ENCODE measurements at regions not wholly inside any gene's neighbourhood (a gene's known extent, or its start where the extent isn't known, plus 50 kb on each side); places are given as distances from the start of the nearest gene placed in this dataset.

GRCh38 chr20:33908336-33908735, 85.4 kb upstream of the RALY start:
- H2BK12ac ChIP-seq (ENCODE audit: low read length in 2 of 2), result no peak overlapping the region
- 25% methylated on average over 6 of the region's 6 CpGs for WGBS
- H4K8ac ChIP-seq (ENCODE audit: low read length), result no peak overlapping the region
- H2BK120ac ChIP-seq (ENCODE audit: low read depth, low read length), result peak overlapping the region; percentile 4
- no peak overlapping the region for H2AFZ ChIP-seq (ENCODE audit: low read depth, low read length)
- H3K27me3 ChIP-seq (ENCODE audit: control insufficient read depth in 1 of 2, insufficient read depth in 1 of 2, low read length in 2 of 2), result no peaks in the 10 kb centered on the region
- no peak overlapping the region for H3K4me3 ChIP-seq (ENCODE audit: insufficient read depth in 1 of 2, low read depth in 1 of 2, low read length in 2 of 2)
- H2BK15ac ChIP-seq (ENCODE audit: low read depth, poor library complexity, severe bottlenecking), result no peak overlapping the region
- DNase-seq, result peak; percentile 40
- no peak overlapping the region for H3K4ac ChIP-seq (ENCODE audit: low read depth in 1 of 2, low read length in 2 of 2)
- H3K4me1 ChIP-seq (ENCODE audit: control insufficient read depth, insufficient read depth, low read depth, low read length), result peaks cover 12% of the 10 kb centered on the region
- H3K79me1 ChIP-seq (replicated peaks; ENCODE audit: low read length, poor library complexity, severe bottlenecking), result no peaks in the 10 kb centered on the region
- H3K18ac ChIP-seq (ENCODE audit: low read depth in 1 of 2, low read length in 2 of 2), result peak overlapping the region; percentile 37 to 46
- no peak overlapping the region for H3K27ac ChIP-seq (ENCODE audit: low read length, poor library complexity, severe bottlenecking)
- H3K9me3 ChIP-seq (ENCODE audit: control insufficient read depth, low read length), result no peaks in the 10 kb centered on the region
- peak overlapping the region; percentile 35 for H4K91ac ChIP-seq (ENCODE audit: low read length)
- no peak overlapping the region for H2BK5ac ChIP-seq (ENCODE audit: low read depth, low read length, poor library complexity, severe bottlenecking)
- H3K4me2 ChIP-seq (ENCODE audit: low read length, poor library complexity, severe bottlenecking), result no peak overlapping the region
- no peak overlapping the region for H3K9ac ChIP-seq (ENCODE audit: low read length)
- no peaks in the 10 kb centered on the region for H3K36me3 ChIP-seq (ENCODE audit: control insufficient read depth in 1 of 2, insufficient read depth in 2 of 2, low read depth in 1 of 2, low read length in 2 of 2)
- no peak overlapping the region for H3K14ac ChIP-seq (ENCODE audit: low read length in 2 of 2)
- no peak overlapping the region for H2AK5ac ChIP-seq (ENCODE audit: low read length, severe bottlenecking)
- H3K23ac ChIP-seq (ENCODE audit: low read length in 2 of 2), result no peak overlapping the region

- no peak overlapping the region for H3K4me3 ChIP-seq (ENCODE audit: insufficient read depth in 1 of 2, low read depth in 1 of 2, low read length in 2 of 2)
- H2AFZ ChIP-seq (ENCODE audit: low read depth, low read length), result no peak overlapping the region
- 100% methylated on average over 4 of the region's 6 CpGs for WGBS
- H3K23ac ChIP-seq (ENCODE audit: low read length in 2 of 2), result no peak overlapping the region
- no peak overlapping the region for H3K27ac ChIP-seq (ENCODE audit: low read length, poor library complexity, severe bottlenecking)
- no peak overlapping the region for H2AK5ac ChIP-seq (ENCODE audit: low read length, severe bottlenecking)
- H4K8ac ChIP-seq (ENCODE audit: low read length), result no peak overlapping the region
- H3K79me1 ChIP-seq (replicated peaks; ENCODE audit: low read length, poor library complexity, severe bottlenecking), result no peaks in the 10 kb centered on the region
- no peak overlapping the region for H2BK12ac ChIP-seq (ENCODE audit: low read length in 2 of 2)
- no peak for DNase-seq
- no peak overlapping the region for H3K4me2 ChIP-seq (ENCODE audit: low read length, poor library complexity, severe bottlenecking)
- no peaks in the 10 kb centered on the region for H3K27me3 ChIP-seq (ENCODE audit: control insufficient read depth in 1 of 2, insufficient read depth in 1 of 2, low read length in 2 of 2)
- H3K18ac ChIP-seq (ENCODE audit: low read depth in 1 of 2, low read length in 2 of 2), result peak overlapping the region in 1 of 2 experiments; percentile 37
- H2BK5ac ChIP-seq (ENCODE audit: low read depth, low read length, poor library complexity, severe bottlenecking), result no peak overlapping the region
- H4K91ac ChIP-seq (ENCODE audit: low read length), result no peak overlapping the region
- H3K4ac ChIP-seq (ENCODE audit: low read depth in 1 of 2, low read length in 2 of 2), result peak overlapping the region in 1 of 2 experiments; percentile 41
- no peaks in the 10 kb centered on the region for H3K9me3 ChIP-seq (ENCODE audit: control insufficient read depth, low read length)
- no peak overlapping the region for H3K9ac ChIP-seq (ENCODE audit: low read length)
- no peak overlapping the region for H2BK120ac ChIP-seq (ENCODE audit: low read depth, low read length)
- H2BK15ac ChIP-seq (ENCODE audit: low read depth, poor library complexity, severe bottlenecking), result no peak overlapping the region
- peaks cover 12% of the 10 kb centered on the region for H3K4me1 ChIP-seq (ENCODE audit: control insufficient read depth, insufficient read depth, low read depth, low read length)
- no peaks in the 10 kb centered on the region for H3K36me3 ChIP-seq (ENCODE audit: control insufficient read depth in 1 of 2, insufficient read depth in 2 of 2, low read depth in 1 of 2, low read length in 2 of 2)
- H3K14ac ChIP-seq (ENCODE audit: low read length in 2 of 2), result no peak overlapping the region
These were observed 84.8 kb upstream of the RALY start for GRCh38 chr20:33908868-33909267.

GRCh38 chr20:33909331-33909921, 84.3 kb upstream of the RALY start:
- Histone ChIP-seq H4K91ac (ENCODE audit: low read length) (no peak overlapping the region), H3K18ac (ENCODE audit: low read depth in 1 of 2, low read length in 2 of 2) (peak overlapping the region in 1 of 2 experiments; percentile 16), H3K27me3 (ENCODE audit: control insufficient read depth in 1 of 2, insufficient read depth in 1 of 2, low read length in 2 of 2) (no peaks in the 10 kb centered on the region), H3K9me3 (ENCODE audit: control insufficient read depth, low read length) (no peaks in the 10 kb centered on the region), H2BK5ac (ENCODE audit: low read depth, low read length, poor library complexity, severe bottlenecking) (no peak overlapping the region), H3K4ac (ENCODE audit: low read depth in 1 of 2, low read length in 2 of 2) (peak overlapping the region in 1 of 2 experiments; percentile 41), H3K14ac (ENCODE audit: low read length in 2 of 2) (no peak overlapping the region), H3K27ac (ENCODE audit: low read length, poor library complexity, severe bottlenecking) (no peak overlapping the region), H3K4me3 (ENCODE audit: insufficient read depth in 1 of 2, low read depth in 1 of 2, low read length in 2 of 2) (no peak overlapping the region), H2BK12ac (ENCODE audit: low read length in 2 of 2) (no peak overlapping the region), H3K9ac (ENCODE audit: low read length) (no peak overlapping the region), H2BK120ac (ENCODE audit: low read depth, low read length) (no peak overlapping the region), H2AFZ (ENCODE audit: low read depth, low read length) (no peak overlapping the region), H2BK15ac (ENCODE audit: low read depth, poor library complexity, severe bottlenecking) (no peak overlapping the region), H3K23ac (ENCODE audit: low read length in 2 of 2) (no peak overlapping the region), H2AK5ac (ENCODE audit: low read length, severe bottlenecking) (no peak overlapping the region), H3K79me1 (replicated peaks; ENCODE audit: low read length, poor library complexity, severe bottlenecking) (no peaks in the 10 kb centered on the region), H3K4me1 (ENCODE audit: control insufficient read depth, insufficient read depth, low read depth, low read length) (peaks cover 12% of the 10 kb centered on the region), H3K36me3 (ENCODE audit: control insufficient read depth in 1 of 2, insufficient read depth in 2 of 2, low read depth in 1 of 2, low read length in 2 of 2) (no peaks in the 10 kb centered on the region), H3K4me2 (ENCODE audit: low read length, poor library complexity, severe bottlenecking) (no peak overlapping the region), H4K8ac (ENCODE audit: low read length) (no peak overlapping the region)
- 68% methylated on average over 5 of the region's 6 CpGs for WGBS
- peak; percentile 75 for DNase-seq

GRCh38 chr20:33910056-33910455, 83.7 kb upstream of the RALY start:
- no peak overlapping the region for H3K4me3 ChIP-seq (ENCODE audit: insufficient read depth in 1 of 2, low read depth in 1 of 2, low read length in 2 of 2)
- H3K9ac ChIP-seq (ENCODE audit: low read length), result no peak overlapping the region
- H2BK15ac ChIP-seq (ENCODE audit: low read depth, poor library complexity, severe bottlenecking), result no peak overlapping the region
- no peak overlapping the region for H2AK5ac ChIP-seq (ENCODE audit: low read length, severe bottlenecking)
- no peak overlapping the region for H3K4me2 ChIP-seq (ENCODE audit: low read length, poor library complexity, severe bottlenecking)
- H2BK5ac ChIP-seq (ENCODE audit: low read depth, low read length, poor library complexity, severe bottlenecking), result no peak overlapping the region
- no peak overlapping the region for H2BK12ac ChIP-seq (ENCODE audit: low read length in 2 of 2)
- no peak overlapping the region for H3K27ac ChIP-seq (ENCODE audit: low read length, poor library complexity, severe bottlenecking)
- no peak overlapping the region for H3K4ac ChIP-seq (ENCODE audit: low read depth in 1 of 2, low read length in 2 of 2)
- no peak overlapping the region for H3K18ac ChIP-seq (ENCODE audit: low read depth in 1 of 2, low read length in 2 of 2)
- H3K23ac ChIP-seq (ENCODE audit: low read length in 2 of 2), result no peak overlapping the region
- H3K9me3 ChIP-seq (ENCODE audit: control insufficient read depth, low read length), result no peaks in the 10 kb centered on the region
- no peaks in the 10 kb centered on the region for H3K36me3 ChIP-seq (ENCODE audit: control insufficient read depth in 1 of 2, insufficient read depth in 2 of 2, low read depth in 1 of 2, low read length in 2 of 2)
- peaks cover 12% of the 10 kb centered on the region for H3K4me1 ChIP-seq (ENCODE audit: control insufficient read depth, insufficient read depth, low read depth, low read length)
- DNase-seq, result peak; percentile 30
- no peak overlapping the region for H2BK120ac ChIP-seq (ENCODE audit: low read depth, low read length)
- H3K27me3 ChIP-seq (ENCODE audit: control insufficient read depth in 1 of 2, insufficient read depth in 1 of 2, low read length in 2 of 2), result no peaks in the 10 kb centered on the region
- H3K79me1 ChIP-seq (replicated peaks; ENCODE audit: low read length, poor library complexity, severe bottlenecking), result no peaks in the 10 kb centered on the region
- WGBS, result 48% methylated on average over 1 of the region's 2 CpGs
- H4K8ac ChIP-seq (ENCODE audit: low read length), result no peak overlapping the region
- H4K91ac ChIP-seq (ENCODE audit: low read length), result no peak overlapping the region
- no peak overlapping the region for H2AFZ ChIP-seq (ENCODE audit: low read depth, low read length)
- H3K14ac ChIP-seq (ENCODE audit: low read length in 2 of 2), result no peak overlapping the region

Measured in mesenchymal stem cell (in vitro differentiated cells and primary cell).